GM18867 (cell line): ENCODE measurements at regions not wholly inside any gene's neighbourhood (a gene's known extent, or its start where the extent isn't known, plus 50 kb on each side); places are given as distances from the start of the nearest gene placed in this dataset.
"Not testable (repeated sequence)": the region's sequence is repeated elsewhere in the genome, so short reads cannot be mapped to it uniquely, and the experiment has no call there.

ENCODE experiments used
- ATAC-seq: cut with Tn5 transposase; IDR thresholded peaks from one replicate; pipeline ENCODE4 v1.9.1; 2021; ENCODE audit warnings: mild to moderate bottlenecking, moderate library complexity; ENCODE audit not compliant: unreplicated experiment

GRCh38 chr12:30164382-30165318, 380.9 kb upstream of the TMTC1 start:
- ATAC-seq = no peak

DNA sequence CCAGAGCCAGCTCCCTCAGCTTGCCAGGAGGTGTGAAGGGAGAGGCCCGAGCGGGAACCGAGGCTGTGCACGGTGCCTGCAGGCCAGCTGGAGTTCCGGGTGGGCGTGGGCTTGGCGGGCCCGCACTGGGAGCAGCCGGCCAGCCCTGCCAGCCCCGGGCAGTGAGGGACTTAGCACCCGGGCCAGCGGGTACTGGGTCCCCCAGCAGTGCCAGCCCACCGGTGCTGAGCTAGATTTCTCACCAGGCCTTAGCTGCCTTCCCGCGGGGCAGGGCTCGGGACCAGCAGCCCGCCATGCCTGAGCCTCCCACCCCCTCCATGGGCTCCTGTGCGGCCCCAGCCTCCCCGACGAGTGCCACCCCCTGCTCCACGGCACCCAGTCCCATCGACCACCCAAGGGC, 373.1 kb upstream of the TMTC1 start:
- not testable (repeated sequence) for ATAC-seq

DNA sequence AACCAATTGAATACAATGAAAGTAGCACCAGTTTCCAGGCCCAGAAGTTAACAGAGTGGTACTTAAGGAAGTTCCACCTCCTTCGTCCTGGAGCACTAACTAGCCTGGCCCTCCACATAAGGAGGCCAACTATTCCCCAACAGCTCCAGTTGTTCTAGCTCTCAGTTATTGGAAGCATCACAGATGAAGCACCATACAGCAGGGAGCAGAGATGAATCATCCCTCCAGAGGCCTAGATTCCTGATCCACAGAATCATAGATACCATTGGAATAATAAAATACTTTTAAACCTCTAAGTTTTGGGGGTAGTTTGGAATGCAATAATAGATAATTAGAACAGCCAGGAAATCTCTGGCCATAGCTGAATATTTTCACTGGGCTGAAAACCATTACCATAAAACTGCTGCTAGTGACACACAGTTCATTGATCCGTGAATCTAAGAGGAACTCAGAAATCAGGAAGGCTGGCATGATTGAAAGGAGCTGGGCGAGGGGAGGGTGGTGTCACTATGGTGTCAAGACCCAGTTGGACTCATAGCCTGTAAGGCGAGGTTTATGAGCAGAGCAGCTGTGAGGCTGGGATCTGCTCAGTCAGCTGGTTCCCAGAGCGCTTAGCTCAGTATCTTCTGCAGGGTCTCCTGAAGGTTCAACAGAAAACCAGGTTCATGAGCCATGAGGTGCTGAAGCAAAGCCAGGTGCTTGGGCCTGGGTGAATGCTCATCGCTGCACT, 371.4 kb upstream of the TMTC1 start:
- no peak for ATAC-seq

DNA sequence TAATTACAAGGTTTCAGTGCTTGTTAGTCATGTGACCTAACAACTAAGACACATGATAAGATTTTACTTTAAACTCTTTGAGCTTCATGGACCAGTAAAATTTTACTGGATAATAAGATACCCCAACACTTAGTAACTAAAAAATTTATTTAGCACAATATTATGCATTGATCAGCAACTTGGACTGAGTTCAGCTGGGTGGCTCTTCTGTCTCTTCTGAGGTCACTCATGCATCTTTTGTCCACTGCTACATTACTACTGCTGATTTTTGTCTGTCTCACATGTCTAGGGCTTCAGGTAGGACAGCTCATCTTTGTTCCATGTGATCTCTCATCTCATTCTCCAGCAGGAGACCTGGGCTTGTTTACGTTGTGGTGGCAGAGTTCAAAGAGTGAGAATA, 370.2 kb upstream of the TMTC1 start:
- ATAC-seq = no peak

DNA sequence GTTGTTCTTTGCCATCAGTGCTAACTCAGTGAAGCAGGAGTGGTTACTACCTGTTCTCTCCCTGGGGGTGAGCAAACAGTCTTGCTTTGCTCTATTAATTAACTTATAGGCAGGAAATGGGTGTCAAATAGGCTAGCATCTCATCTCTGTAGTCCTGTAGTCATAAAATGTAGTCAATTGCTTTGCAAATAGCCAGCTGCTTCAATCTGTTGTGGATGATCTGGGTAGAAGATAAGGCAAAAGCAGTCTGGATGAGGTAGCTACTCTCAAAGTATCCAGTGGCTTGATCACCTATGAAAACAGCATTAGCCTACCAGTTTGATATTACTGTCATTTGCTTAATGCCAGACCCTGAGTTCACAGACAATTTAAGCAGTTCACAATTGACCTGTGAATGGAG, 369.0 kb upstream of the TMTC1 start:
- no peak for ATAC-seq

DNA sequence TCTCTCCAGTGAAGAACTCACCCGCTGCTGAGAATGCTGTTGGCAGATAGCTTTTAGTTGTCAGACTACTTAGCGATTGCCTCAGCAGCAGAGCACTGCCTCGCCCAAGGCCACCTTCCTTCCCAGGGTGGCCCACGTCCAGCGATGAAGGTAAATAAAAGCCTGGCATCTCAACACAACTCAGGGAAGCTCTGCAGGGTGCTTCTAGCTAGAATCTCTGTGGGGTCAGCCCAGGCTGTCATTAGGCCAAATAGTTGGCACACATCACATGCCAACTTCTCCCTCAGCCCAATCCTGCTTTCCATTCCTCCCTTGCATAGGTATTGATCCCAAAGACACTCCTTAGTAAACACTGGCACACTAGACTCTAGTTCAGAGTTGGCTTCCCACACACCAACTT, 368.1 kb upstream of the TMTC1 start:
- no peak for ATAC-seq

DNA sequence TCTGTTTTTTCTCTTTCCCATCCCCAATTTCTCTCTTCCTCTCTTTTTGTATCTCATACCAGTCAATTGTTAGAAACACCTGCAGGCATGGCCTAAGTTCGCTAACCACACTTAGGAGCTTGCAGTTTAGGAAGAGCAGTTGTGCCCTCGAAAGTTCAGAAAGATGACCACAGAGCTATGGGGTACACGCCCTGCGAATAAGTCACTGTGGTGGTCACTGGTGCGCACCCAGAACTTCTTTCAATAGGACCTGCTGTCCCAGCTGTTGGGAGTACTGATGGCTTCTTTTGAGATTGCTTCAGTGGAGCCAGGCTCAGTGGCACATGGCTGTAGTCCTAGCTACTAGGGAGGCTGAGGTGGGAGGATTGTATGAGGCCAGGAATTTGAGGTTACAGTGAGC, 362.8 kb upstream of the TMTC1 start:
- no peak for ATAC-seq

DNA sequence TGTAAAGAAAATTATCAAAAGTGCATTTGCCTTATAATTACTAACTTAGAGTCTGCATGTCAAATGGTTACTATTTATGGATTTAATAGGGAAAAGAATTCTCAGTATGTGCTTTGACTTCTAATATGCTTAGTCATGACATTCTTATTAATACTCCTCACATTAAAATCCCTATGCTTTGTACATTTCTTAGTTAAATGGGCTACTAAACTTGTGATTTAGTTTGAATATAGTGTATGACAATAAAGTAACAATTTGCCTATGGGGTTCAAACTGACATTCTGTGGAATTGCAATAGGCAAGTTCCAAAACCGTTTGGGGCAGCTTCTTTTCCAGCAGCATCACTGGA, 361.9 kb upstream of the TMTC1 start:
- ATAC-seq = no peak

- ATAC-seq = no peak
Measured at GRCh38 chr12:30144777-30145683, 361.3 kb upstream of the TMTC1 start.

GRCh38 chr12:30142301-30142700, 358.6 kb upstream of the TMTC1 start:
- ATAC-seq = no peak

- ATAC-seq = no peak
Measured at GRCh38 chr12:30138483-30138882, 354.7 kb upstream of the TMTC1 start.

DNA sequence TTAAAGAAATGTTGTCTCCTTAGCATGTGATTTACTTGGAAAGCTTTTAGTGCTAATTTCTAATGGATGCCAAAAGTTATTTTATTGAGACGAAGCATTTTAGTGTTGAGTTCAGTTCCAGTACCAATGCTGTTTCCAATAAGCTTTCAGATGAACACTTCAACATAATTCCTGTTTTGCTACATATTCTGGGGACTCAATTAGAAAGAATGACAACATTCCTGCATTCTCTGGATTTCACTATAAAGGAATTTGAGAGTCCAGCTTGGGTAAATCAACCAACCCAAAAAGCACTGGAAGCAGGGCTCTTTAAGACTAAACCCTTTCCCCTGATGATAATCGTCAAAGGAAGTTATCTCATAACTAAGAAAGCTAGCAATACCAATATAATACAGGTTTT, 353.0 kb upstream of the TMTC1 start:
- no peak for ATAC-seq

DNA sequence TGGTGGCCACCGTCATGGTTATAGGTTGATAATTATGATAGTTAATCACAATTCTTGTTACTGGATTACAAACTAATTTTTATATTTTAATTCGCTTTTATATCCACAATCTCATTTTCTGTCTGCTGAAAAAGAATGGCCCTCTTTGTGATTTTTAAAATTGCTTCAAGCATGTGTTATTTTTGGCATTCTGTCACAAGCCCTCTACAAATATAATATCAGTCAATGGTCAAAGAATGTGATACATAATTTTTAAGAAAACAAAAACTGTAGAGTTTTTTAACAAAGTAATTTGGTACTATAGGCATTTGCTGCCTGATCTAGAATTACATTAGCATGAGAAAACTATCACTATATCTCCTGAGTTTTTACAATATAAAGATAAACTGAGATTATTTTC, 352.0 kb upstream of the TMTC1 start:
- no peak for ATAC-seq

DNA sequence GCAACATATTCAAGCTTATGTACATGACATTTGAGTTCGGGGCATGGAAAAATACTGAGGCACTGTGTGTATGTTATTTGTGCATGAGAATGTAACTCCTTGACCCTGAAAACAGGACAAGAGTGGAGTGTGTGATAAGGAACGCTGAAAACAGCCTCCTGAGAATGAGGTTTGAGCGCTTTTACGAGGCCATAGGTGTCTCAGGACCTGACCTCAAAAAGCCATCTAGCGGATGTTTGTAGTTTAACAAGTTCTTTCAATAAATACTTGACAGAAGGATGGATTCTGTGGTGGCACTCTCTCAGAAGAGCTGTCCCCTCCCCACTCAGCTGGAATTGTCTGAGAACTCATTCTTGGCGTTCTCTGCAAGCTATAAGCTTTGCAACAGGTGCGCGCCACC, 350.5 kb upstream of the TMTC1 start:
- ATAC-seq = no peak

DNA sequence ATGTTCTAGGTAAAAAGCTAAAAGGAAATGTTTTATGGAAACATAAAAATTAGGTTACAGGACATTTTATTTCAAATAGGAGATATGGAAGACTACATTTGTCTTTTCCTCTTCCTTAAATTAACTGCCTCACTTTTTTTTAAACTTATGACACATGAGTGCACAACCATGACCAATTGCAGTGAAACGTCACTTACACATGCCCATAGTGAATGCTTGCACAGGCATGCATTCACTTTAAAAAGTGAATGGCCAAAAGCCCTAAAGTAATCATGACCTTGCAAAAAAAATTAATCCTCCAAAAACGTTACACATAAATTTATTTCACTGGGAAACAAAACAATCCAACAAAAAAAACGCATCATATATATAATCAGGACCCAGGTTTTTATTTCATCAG, 343.2 kb upstream of the TMTC1 start:
- no peak for ATAC-seq

GRCh38 chr12:30120522-30120921, 336.8 kb upstream of the TMTC1 start:
- no peak for ATAC-seq

GRCh38 chr12:30117483-30117882, 333.7 kb upstream of the TMTC1 start:
- no peak for ATAC-seq

DNA sequence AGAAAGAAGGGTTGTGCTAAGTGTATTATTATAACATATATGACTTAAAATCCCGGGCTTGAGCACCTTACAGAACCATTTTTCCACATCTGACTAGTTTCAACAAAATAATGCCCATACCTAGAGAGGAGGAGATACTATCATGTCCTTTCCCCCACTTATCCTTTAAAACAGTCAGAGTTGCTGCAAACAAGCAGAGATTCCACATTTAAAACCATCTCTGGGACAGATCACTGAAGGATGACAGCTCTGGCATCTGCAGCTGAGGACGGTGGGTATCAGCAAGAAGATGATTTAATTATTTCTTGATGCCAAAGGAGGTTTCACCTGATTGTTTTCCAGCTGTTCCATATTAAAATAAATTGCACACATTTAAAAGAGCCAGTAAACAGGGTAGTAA, 328.0 kb upstream of the TMTC1 start:
- no peak for ATAC-seq

DNA sequence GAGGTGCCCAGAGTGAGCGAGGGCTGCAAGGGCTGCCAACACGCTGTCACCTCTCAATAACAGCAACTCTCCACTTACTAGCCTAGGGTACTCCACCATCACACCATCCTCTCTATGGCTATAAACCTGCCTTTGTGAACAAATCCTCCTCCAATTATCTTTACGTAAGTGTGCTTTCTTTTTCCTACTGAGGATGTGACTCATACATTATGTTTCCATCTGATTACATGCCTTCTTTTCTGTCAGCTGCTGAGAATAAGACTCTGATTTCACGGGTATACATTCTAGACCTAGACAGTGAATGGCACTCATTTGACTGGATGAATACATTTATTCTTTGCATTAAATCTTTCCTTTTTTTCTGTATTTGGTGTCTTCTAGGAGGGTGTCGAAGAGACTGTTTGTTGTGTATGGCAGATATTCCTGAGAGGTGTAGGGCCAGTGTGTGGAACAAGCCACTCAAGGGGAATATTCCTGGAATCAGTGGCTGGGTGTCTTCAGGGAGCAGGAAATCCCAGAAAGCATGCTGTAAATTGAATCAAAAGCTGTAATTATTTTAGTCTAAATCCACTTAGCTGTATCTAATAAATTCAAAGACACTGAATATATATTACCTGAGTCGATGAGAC, 327.3 kb upstream of the TMTC1 start:
- ATAC-seq = no peak

GRCh38 chr12:30110498-30110897, 326.8 kb upstream of the TMTC1 start:
- no peak for ATAC-seq

DNA sequence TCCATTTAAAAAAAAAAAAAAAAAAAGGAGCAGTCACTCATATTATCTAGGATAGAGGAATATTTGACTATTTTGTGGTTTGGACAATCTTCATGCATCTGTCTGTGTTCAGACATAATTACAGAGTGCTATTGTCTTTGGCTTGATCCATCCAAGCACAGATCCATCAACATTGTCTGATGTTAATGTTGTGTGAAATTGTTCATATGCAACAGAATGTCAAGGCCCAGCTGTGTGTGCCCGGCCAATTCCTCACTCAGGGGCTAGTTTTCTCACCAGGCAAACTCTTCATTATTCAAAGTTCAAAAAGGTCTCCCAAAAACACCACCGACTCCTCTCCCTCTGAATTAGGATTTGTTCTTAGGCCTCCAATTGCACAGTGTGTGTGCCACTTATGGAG, 324.9 kb upstream of the TMTC1 start:
- no peak for ATAC-seq
